Liver (tissue), 3 donors: ENCODE measurements at regions not wholly inside any gene's neighbourhood (a gene's known extent, or its start where the extent isn't known, plus 50 kb on each side); places are given as distances from the start of the nearest gene placed in this dataset.

Experiments
- ATF3 ChIP-seq: IDR thresholded peaks from 2 replicates; pipeline ENCODE4 v1.6.1; 2016; ENCODE audit warnings: antibody characterized with exemption
- CTCF ChIP-seq: fragments of 150-350 bp; IDR thresholded peaks from 2 replicates; pipeline ENCODE4 v1.5.1; 2017; ENCODE audit warnings: improper control_type of control experiment, low read depth, low read length; ENCODE audit not compliant: missing input control
- GABPA ChIP-seq, 2 donors: IDR thresholded peaks in 1 of 2; conservative IDR thresholded peaks in 1 of 2; 2 replicates each; pipeline ENCODE4 v1.6.1; 2016; ENCODE audit warnings: antibody characterized with exemption in 2 of 2, mild to moderate bottlenecking in 1 of 2, moderate library complexity in 1 of 2
- JUND ChIP-seq, 2 donors: IDR thresholded peaks; 2 replicates each; pipeline ENCODE4 v1.6.1; 2016; ENCODE audit warnings: antibody characterized with exemption in 2 of 2
- MAX ChIP-seq: IDR thresholded peaks from 2 replicates; pipeline ENCODE4 v1.6.1; 2016; ENCODE audit warnings: antibody characterized with exemption
- RAD21 ChIP-seq, 2 donors: IDR thresholded peaks; 2 replicates each; pipeline ENCODE4 v1.6.1; 2016; ENCODE audit warnings: antibody characterized with exemption in 2 of 2, mild to moderate bottlenecking in 2 of 2
- REST ChIP-seq: IDR thresholded peaks from 2 replicates; pipeline ENCODE4 v1.6.1; 2016; ENCODE audit warnings: antibody characterized with exemption, mild to moderate bottlenecking
- SP1 ChIP-seq: IDR thresholded peaks from 2 replicates; pipeline ENCODE4 v1.6.1; 2018; ENCODE audit warnings: antibody characterized with exemption, mild to moderate bottlenecking
- TAF1 ChIP-seq: conservative IDR thresholded peaks from 2 replicates; pipeline ENCODE4 v1.6.1; 2016; ENCODE audit warnings: antibody characterized with exemption, mild to moderate bottlenecking
- YY1 ChIP-seq: IDR thresholded peaks from 2 replicates; pipeline ENCODE4 v1.6.1; 2016; ENCODE audit warnings: antibody characterized with exemption, mild to moderate bottlenecking
- ZBTB33 ChIP-seq: IDR thresholded peaks from 2 replicates; pipeline ENCODE4 v1.6.1; 2016; ENCODE audit warnings: antibody characterized with exemption
- donor health status: healthy.
- donor health status: healthy.

GRCh38 chr16:74111456-74111982 lies 185.1 kb upstream of the PSMD7 start:
- TF ChIP-seq REST: no peak
- no peak for TF ChIP-seq CTCF
- no peak for TF ChIP-seq TAF1
- TF ChIP-seq ATF3: no peak
- TF ChIP-seq ZBTB33: no peak
- no peak for TF ChIP-seq YY1
- no peak for TF ChIP-seq GABPA (IDR thresholded peaks at IDR 0.05 in 1 of 2, conservative IDR thresholded peaks at IDR 0.05 in 1 of 2)
- no peak for TF ChIP-seq JUND (IDR thresholded peaks at IDR 0.05)
- TF ChIP-seq MAX: no peak
- TF ChIP-seq SP1: no peak
- no peak for TF ChIP-seq RAD21 (IDR thresholded peaks at IDR 0.05)
